Endodermal cell (in vitro differentiated cells): ENCODE measurements at regions not wholly inside any gene's neighbourhood (a gene's known extent, or its start where the extent isn't known, plus 50 kb on each side); places are given as distances from the start of the nearest gene placed in this dataset.

Experiments used
- DNase-seq: peaks from one replicate; pipeline ENCODE4 v3.0.0-alpha.2; 2017
- H3K27ac ChIP-seq: 2 replicates; pipeline ENCODE4 v1.5.1; 2013; ENCODE audit warnings: mild to moderate bottlenecking, low read depth, low read length, moderate library complexity
- H3K27me3 ChIP-seq: 2 replicates; pipeline ENCODE4 v1.6.1; 2013; ENCODE audit warnings: mild to moderate bottlenecking, low read length, moderate library complexity; ENCODE audit not compliant: insufficient read depth, control insufficient read depth, poor library complexity, severe bottlenecking
- H3K36me3 ChIP-seq: 2 replicates; pipeline ENCODE4 v1.7.0; 2013; ENCODE audit warnings: mild to moderate bottlenecking, low read length, moderate library complexity; ENCODE audit not compliant: control insufficient read depth, insufficient read depth
- H3K4me1 ChIP-seq: one replicate; pipeline ENCODE4 v1.7.0; 2013; ENCODE audit warnings: low read length; ENCODE audit not compliant: control insufficient read depth, insufficient read depth
- H3K4me3 ChIP-seq: 2 replicates; pipeline ENCODE4 v1.5.1; 2013; ENCODE audit warnings: mild to moderate bottlenecking, low read length, moderate library complexity
- H3K9ac ChIP-seq: 2 replicates; pipeline ENCODE4 v1.6.1; 2013; ENCODE audit warnings: mild to moderate bottlenecking, low read length, moderate library complexity; ENCODE audit not compliant: poor library complexity, severe bottlenecking; ENCODE audit errors: extremely low read depth
- H3K9me3 ChIP-seq: 2 replicates; pipeline ENCODE4 v1.6.1; 2013; ENCODE audit warnings: mild to moderate bottlenecking, low read length, moderate library complexity; ENCODE audit not compliant: control insufficient read depth
- H3K27ac Mint-ChIP-seq: 2 replicates; pipeline ENCODE4 v1.8.0; 2020; ENCODE audit warnings: mixed read lengths
- H3K27me3 Mint-ChIP-seq: 2 replicates; pipeline ENCODE4 v1.8.0; 2021; ENCODE audit warnings: mild to moderate bottlenecking, mixed read lengths; ENCODE audit not compliant: insufficient read depth
- H3K36me3 Mint-ChIP-seq: 2 replicates; pipeline ENCODE4 v1.8.0; 2020; ENCODE audit warnings: low read depth, mixed read lengths
- H3K4me1 Mint-ChIP-seq: 2 replicates; pipeline ENCODE4 v1.8.0; 2020; ENCODE audit warnings: mixed read lengths
- H3K4me3 Mint-ChIP-seq: 2 replicates; pipeline ENCODE4 v1.8.0; 2020; ENCODE audit warnings: mild to moderate bottlenecking, moderate library complexity, mixed read lengths
- H3K9me3 Mint-ChIP-seq: 2 replicates; pipeline ENCODE4 v1.8.0; 2020; ENCODE audit warnings: mild to moderate bottlenecking, mixed read lengths
- WGBS, 2 experiments: methylation state at CpG; one replicate each; pipeline versions ENCODE4 v1.1.5 to v1.1.7; 2013; ENCODE audit warnings: missing lambda C conversion rate in 2 of 2, mixed read lengths in 1 of 2; ENCODE audit not compliant: insufficient coverage in 1 of 2, insufficient read length in 1 of 2; 5-methylcytosine and 5-hydroxymethylcytosine counted together
- TF ChIP-seq, protein P1 (sequence below): fragments of 200-600 bp; sonication (generic); conservative IDR thresholded peaks from 2 replicates; pipeline ENCODE4 v1.5.0; 2021; ENCODE audit warnings: antibody characterized with exemption, mild to moderate bottlenecking

DNA sequence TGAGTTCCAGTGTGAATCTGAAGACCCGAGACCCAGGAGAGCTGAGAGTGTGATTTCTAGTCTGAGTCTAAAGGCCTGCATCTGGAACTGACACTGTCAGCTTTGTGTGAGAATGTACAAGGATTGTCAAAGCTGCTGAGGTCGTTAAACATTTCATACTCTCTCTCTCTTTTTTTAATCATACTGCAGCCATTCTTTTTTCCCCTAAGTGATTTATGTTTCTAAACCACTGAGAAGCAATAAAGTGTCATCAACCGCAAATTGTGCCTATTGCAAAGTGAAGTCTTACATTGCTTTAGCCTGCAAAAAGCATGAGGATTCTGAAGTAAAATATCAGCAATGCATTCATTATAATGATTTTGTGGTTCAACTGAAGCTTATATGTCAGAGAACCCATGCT, 106.0 kb downstream of the ASMT start:
- 90 to 100% methylated on average over 2 to 3 of the region's 3 CpGs for WGBS, 2 experiments
- Histone ChIP-seq H3K4me1 (no peaks in the 10 kb centered on the region), H3K9ac (no peak overlapping the region), H3K9me3 (no peaks in the 10 kb centered on the region), H3K36me3 (no peaks in the 10 kb centered on the region), H3K27me3 (no peaks in the 10 kb centered on the region), H3K27ac (no peak overlapping the region), H3K4me3 (no peak overlapping the region)
- TF ChIP-seq, protein P1, sequence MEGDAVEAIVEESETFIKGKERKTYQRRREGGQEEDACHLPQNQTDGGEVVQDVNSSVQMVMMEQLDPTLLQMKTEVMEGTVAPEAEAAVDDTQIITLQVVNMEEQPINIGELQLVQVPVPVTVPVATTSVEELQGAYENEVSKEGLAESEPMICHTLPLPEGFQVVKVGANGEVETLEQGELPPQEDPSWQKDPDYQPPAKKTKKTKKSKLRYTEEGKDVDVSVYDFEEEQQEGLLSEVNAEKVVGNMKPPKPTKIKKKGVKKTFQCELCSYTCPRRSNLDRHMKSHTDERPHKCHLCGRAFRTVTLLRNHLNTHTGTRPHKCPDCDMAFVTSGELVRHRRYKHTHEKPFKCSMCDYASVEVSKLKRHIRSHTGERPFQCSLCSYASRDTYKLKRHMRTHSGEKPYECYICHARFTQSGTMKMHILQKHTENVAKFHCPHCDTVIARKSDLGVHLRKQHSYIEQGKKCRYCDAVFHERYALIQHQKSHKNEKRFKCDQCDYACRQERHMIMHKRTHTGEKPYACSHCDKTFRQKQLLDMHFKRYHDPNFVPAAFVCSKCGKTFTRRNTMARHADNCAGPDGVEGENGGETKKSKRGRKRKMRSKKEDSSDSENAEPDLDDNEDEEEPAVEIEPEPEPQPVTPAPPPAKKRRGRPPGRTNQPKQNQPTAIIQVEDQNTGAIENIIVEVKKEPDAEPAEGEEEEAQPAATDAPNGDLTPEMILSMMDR = no peak
- H3K27me3 Mint-ChIP-seq = no peaks in the 10 kb centered on the region
- peaks cover 6% of the 10 kb centered on the region for H3K9me3 Mint-ChIP-seq
- no peak for DNase-seq
- H3K27ac Mint-ChIP-seq = no peak overlapping the region
- H3K4me3 Mint-ChIP-seq = no peak overlapping the region
- H3K4me1 Mint-ChIP-seq = no peaks in the 10 kb centered on the region
- no peaks in the 10 kb centered on the region for H3K36me3 Mint-ChIP-seq

DNA sequence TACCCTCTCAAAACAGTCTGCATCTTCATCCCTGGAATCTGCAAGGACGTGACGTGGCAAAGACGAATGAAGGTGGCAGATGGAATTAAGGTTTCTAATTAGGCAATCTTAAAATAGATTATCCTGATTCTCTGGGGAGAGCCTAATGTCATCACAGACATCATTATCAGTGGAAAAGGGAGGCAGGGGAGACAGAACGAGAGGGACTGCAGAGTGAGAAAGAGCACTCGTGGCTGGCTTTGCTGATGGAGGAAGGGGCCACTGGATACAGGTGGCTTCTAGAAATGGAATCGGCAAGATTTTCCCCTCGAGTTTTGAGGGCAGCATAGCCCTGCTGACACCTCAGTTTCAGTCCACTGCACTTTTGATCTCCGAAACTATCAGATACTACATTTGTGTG, 110.6 kb downstream of the ASMT start:
- WGBS, 2 experiments = 88 to 100% methylated on average over 2 to 7 of the region's 8 CpGs
- TF ChIP-seq, protein P1 = no peak
- H3K9ac ChIP-seq = no peak overlapping the region
- H3K27ac ChIP-seq = no peak overlapping the region
- Mint-ChIP-seq H3K27me3 (no peaks in the 10 kb centered on the region), H3K27ac (no peak overlapping the region), H3K4me1 (no peaks in the 10 kb centered on the region), H3K9me3 (peaks cover 13% of the 10 kb centered on the region), H3K4me3 (no peak overlapping the region), H3K36me3 (no peaks in the 10 kb centered on the region)
- H3K9me3 ChIP-seq = no peaks in the 10 kb centered on the region
- no peaks in the 10 kb centered on the region for H3K27me3 ChIP-seq
- no peaks in the 10 kb centered on the region for H3K4me1 ChIP-seq
- H3K36me3 ChIP-seq = no peaks in the 10 kb centered on the region
- no peak for DNase-seq
- H3K4me3 ChIP-seq = no peak overlapping the region

DNA sequence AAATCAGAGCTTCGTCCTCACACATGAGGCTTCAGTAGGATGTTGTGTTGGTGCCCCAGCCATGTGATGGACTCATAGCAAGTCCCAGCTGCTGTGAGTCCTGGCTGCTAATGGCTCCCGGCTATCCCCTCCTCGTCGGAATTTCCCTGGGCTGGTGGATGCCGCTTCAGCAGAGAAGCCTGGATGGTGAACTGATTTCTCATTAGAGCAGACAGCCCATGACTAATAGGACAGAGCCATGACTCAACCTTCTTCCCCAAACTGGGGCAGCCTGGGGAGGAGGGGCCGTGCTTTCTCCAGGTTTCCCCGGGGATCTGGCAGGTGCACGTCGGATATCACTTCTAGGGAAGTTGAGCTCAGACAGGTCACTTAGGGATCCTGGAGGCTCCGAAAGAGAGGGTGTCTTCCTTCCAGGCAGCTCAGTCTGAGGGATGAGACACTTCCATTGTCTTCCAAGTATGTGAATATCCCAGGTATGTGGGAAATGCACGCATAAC, 112.7 kb downstream of the ASMT start:
- no peak overlapping the region for H3K4me3 ChIP-seq
- Mint-ChIP-seq H3K4me3 (no peak overlapping the region), H3K9me3 (peaks cover 8% of the 10 kb centered on the region), H3K36me3 (no peaks in the 10 kb centered on the region), H3K27ac (no peak overlapping the region), H3K4me1 (no peaks in the 10 kb centered on the region), H3K27me3 (no peaks in the 10 kb centered on the region)
- WGBS, 2 experiments = 63 to 78% methylated on average over 5 to 10 of the region's 11 CpGs
- H3K27ac ChIP-seq = no peak overlapping the region
- TF ChIP-seq, protein P1 = no peak
- no peaks in the 10 kb centered on the region for H3K27me3 ChIP-seq
- peak; percentile 82 for DNase-seq
- H3K36me3 ChIP-seq = no peaks in the 10 kb centered on the region
- no peak overlapping the region for H3K9ac ChIP-seq
- H3K4me1 ChIP-seq = no peaks in the 10 kb centered on the region
- no peaks in the 10 kb centered on the region for H3K9me3 ChIP-seq
